ENCODE measurements at regions not wholly inside any gene's neighbourhood (a gene's known extent, or its start where the extent isn't known, plus 50 kb on each side); places are given as distances from the start of the nearest gene placed in this dataset.

DNA sequence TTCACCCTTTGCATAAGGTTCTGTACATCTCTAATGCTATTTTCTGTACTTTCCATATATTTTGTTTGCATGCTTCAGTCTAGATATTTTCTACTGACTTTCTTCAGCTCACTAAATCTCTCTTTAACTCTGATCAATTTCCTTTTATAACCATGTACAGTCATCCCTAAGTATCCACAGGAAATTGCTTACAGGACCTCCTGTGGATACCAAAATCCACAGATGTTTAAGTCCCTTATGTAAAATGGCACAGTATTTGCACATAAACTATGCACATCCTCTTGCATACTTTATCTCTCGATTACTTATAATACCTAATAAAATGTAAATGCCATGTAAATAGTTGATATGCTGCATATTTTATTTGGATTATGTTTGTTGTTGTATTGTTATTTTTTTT, 442.1 kb downstream of the TLE4 start:
- no peak for DNase-seq

DNA sequence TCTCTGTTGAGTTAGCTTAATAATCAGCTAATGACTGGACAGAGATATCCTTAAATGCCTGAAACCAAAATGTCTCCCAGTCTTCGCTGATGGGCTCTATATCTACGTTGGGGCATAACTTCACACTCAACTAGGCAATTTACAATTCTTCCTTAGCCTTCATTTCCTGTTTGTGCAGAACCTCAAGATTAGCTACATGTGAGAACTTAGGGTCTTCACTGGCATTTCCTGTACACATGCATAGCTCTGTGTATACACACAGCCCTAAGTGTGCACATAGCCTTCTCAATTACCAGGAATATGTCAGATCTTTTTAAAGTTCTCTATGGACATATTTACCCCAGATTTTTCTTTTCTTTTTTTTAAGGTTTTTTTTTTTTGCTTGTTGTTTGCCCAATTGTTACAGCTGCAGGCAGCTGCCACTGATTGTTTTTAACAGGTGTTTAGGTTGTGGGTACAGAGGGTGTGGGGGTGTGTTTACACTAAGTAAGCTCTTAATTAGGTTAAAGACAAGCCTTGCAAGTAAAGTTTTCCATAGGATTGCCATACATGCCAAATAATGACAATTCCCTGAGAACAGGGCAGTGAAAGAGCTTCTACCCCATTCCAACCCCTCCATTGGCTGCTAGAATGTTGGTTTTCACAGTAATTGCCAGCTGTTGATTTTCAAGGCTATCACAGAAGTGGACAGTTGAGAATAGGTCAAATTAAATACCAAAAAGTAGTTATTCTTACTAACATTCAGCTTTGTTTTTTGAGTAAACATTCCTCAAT, 441.0 kb downstream of the TLE4 start:
- DNase-seq, result no peak

DNA sequence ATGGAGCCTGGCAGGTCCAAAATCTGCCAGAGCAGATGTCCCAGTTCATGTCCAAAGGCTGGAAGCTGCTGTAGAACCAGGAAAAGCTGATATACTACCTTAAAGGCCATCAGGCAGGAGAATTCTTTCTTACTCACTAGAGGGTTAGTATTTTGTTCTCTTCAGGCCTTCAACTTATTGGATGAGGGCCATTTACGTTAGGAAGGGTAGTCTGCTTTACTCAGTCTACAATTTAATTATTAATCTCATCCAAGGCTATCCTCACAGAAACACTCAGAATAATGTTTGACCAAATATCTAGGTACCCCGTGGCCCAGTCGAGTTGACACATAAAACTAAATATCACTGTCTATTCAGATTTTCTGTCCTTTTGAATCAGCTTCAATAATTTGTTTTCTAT, 437.4 kb downstream of the TLE4 start:
- no peak for DNase-seq

DNA sequence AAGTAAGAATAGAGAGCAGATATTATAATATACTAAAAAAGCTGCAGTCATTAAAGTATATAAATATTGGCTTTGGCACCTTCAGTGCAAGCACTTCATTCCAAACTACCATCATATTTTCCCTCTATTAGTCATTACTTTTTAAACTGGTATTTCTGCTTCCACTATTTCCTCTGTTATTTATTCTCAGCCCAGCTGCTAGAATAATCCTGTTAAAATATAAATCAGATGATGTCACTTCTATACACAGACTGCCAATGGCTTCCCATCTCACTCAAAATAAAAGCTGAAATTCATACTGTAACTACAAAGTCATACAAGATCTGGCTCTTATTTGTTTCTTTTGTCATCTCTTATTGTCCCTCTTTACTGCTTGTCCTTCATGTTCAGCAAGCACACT, 432.9 kb downstream of the TLE4 start:
- no peak for DNase-seq

DNA sequence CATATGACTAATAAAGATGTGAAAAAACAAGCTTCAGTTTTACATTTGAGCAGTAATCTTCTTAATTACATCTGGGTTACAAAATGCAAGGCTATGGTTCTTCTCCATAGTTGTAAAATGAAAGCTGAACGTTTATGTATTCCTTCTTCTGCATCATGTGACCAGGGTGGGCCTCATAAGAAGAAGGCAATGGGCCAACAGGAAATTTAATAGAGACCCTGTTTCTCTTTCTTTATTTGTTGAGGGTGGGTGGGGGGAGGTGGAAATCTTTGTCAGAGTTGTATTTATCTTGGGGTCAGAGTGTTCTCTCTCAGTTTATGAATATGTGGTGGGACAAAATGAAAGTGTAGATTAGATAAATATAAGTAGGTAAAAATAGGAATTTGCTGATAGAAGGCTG, 418.8 kb downstream of the TLE4 start:
- DNase-seq, result no peak

DNA sequence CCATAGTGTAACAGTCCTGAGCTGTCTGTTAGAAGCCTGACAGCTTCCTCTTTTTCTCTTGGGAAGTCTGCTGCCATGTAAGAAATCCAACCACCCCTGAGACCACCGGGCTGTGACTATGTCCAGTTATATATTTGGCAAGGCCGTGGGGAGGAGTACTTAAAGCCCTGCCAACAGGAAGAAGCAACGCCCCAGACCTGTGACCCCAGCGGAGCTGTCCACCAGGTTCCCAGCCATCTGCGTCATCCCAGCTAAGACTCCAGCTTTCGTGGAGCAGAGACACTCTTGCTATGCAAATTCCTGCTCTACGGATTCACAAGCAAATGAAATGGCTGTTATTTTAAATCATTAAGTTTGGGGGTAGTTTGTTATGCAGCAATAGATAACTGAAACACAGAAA, 417.3 kb downstream of the TLE4 start:
- DNase-seq, result no peak

DNA sequence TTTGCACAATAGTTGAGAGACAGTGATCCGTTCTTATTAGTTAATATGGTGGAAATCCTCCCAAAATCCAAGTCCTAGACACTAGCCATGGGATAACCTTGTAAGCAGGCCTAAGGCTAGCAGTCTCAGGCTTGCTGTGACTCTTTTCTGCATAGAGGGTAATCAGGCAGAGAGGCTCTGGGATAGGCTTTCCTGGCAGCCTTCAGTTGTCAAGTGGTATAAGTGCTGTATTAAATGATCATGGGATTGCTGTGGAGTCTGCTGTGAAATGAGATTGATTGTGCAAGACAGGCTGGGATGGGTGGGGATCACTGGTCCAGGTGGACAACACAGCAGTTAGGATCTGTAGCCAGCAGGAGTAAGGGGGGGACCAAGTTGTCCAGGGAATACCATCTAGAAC, 416.4 kb downstream of the TLE4 start:
- no peak for DNase-seq

DNA sequence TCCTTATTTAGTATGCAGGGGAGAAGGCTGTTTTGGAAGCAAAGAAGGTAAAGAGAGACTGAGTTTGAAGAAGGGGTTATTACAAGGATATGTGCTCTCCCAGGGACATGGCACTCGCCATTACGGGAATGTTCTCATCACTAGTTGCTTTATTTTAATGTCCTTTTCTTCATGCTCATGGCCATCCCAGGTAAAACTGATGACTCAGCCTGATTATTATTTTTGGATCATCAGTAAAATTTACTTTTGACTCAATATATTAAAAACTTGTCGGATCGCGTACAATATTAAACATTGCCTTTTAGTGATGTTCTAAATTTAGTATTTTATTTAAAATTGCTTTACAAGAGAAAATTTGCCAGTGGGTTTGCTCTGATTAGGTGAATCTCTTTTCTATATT, 414.7 kb downstream of the TLE4 start:
- no peak for DNase-seq

DNA sequence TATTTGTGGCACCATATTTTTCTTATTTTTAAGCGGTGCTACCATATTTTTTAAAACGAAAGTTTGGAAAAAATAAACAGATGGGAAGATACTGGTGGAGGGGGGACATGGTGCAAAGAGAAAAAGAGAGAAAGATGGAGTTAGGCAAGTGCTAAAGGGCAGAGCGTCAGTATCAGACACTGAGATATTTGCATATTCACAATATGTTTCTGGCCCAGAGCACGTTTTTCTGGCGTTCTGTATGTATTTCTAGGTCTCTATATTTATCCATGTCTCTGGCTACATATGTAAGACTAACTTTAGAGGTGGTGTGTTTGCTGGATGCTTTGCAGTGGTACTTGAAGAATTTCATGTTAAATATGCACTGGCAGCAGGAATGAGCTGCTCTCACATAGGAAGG, 414.0 kb downstream of the TLE4 start:
- no peak for DNase-seq

DNA sequence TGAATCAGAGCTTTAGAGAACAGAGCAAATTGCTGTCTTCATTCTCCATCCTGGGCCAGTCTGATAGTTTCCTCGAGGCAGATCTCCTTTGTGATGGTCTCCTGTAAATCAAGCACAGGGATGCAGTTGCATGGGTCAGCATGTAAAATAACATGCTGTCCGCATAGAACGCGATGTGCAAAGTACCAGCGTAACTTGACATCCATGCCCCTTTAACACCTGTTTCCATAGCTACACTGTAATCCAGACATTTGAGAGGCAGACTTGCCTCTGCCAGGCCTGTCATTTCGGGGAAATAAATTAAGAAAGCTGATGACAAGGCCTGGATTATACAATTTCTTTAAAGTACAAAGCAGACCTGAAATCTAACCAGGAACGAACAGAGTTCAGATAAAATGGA, 413.5 kb downstream of the TLE4 start:
- no peak for DNase-seq

DNA sequence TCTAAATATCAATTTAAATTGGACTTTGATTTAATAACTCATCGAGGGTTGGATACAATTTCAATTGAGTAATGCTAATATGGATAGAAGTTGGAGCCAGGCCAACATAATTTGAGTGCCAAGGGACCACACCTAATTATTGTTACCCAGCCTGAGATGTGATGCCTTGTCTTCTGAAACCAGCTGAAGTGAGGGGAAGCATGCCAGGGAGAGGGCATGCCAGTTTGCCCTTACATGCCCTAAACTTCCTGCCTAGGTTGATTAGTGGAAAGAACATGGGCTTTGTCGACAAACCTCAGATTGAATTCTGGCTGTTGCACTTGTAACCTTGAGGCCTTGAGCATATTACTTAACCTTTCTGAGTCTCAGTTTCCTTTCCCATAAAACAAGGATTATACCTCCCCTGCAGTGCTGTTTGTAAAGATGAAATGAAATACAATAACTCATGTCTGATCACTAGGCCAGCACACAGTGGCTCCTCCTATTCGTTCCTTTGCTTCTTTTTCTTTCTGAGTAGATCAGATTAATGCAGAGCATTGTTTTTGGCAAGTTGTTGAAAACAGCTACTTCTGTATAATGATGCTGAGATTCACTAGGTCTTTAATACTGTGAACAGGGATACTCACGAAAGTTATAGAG, 412.8 kb downstream of the TLE4 start:
- no peak for DNase-seq

DNA sequence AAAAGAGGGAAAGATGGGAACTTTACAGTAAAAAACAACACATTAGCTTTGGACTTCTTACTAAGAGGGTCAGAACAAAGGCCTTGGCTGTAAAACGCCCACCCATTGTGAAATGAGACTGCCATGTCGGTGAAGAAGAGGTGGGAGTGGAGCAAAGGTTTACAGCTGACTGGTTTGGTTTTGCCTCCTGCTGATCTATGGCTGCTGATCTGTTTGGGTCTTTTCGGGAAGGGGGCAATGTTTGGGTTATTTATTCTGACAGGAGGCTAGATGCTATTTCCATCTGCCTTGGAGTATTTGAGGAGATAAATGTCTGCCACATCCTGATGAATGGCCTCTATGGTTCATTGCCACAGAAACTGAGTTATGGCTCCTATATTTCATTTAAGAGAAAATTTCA, 408.7 kb downstream of the TLE4 start:
- DNase-seq, result no peak

DNA sequence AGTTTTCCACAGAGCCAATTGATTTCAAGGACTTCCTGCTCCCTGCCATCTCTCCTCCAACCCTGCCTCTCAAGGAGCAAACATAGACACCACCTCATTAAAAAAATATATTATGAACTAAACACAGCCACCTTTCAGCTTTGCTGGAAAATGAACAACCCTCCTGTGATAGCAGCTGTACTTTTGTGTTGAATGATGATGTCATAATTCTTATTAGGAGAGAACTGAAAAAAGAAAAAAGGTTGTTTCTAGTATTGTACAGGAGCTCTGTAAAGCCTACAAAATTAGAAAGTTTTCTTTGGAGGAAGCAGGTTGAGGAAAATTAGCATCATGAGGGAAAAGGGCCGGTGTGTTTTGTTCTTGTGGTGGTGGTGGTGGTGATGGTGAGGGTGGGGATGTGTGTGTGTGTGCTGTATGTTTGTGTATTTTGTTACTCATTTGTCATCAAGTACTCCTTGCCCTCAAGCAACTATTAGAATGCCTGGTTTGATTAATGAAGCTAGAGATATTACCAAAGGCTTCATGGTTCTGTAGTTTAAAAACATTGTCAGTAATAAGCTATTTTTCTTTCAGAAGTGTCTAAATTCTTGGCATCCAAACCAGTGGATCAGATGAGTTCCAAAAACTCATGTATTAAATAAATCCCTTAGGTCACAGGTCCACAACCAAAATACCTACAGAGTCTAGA, 405.9 kb downstream of the TLE4 start:
- no peak for DNase-seq

DNA sequence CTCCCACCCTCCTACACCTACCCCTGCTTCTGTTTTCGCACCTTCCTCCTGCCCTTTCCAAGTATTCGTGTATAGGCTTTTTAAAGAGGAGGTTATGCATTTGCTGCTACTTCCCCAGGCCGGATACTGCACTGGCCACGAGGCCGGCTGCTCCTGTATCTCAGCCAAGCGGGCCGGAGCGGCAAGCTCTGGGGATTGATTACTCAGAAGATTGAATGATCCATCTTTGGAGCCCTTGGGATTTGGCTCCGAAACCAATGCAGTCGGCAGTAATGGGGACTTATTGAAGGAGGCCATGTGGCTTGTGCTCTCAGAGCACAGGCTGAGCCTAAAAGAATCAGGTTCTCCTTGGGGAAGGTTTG, 405.3 kb downstream of the TLE4 start:
- DNase-seq, result no peak

DNA sequence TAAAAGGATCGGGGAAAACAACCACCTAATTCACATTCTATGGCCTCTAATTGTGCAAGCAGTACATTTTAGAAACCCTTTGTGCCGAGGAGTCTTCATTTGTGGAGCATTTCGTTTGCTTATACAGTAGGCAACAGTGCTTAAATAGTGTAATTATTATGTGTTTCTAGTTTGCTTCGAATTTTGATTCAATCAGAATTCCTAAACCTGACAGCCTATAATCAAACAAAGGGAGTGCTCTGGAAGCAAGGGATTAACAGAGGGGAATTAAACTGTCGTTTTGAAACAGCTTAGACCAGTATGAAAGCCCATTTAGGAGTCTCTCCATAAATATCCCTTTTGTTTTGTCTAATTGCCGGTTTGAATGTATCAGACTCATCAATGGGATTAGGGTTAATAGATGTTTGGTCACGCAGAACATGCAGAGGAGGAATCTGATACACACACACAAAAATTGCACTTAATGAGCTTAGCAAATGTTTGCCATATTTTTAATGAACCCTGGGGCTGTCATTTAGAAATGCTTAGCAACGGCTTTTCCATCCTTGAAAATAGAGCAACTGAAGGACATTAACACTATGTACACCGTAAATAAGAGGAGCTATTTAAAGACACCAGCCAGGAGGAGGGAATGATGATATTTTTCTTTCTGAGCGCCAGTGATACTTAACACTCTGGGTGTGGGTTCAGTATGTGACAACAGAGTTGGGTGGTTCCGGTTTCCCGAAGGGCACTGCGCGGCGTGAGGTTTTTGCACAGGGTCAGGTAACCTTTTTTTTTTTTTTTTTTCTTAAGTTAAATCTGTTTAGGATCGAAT, 404.7 kb downstream of the TLE4 start:
- DNase-seq, result no peak

DNA sequence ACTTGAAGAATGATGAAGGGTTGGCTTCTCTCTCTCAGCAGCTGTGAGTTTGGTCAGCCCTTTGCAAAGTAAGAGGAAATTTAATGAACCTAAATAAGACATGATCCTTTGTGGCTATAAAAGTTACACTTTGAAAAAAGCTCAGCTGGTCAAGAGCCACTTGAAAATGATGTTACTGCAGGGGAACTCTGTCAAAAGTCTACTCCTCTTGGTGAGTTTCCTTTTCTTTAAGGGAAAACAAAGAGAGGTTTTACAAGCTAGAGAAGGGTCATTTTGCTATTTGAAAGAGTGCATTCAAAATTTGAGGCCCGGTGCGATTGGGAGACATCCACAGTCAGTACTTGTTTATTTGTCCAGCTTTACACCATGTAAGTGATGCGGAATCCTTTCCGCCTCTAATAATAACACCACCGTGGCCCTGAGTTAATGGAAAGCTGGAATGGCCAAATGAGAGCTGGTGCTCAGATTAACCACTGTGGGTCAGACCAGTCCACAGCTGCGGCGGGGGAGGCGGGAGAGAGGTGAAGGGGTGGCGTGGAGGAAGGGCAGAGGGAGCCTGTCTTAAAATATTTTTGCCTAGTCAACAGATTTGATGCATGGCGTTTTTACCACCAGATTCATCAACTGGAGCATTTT, 404.0 kb downstream of the TLE4 start:
- DNase-seq, result no peak

DNA sequence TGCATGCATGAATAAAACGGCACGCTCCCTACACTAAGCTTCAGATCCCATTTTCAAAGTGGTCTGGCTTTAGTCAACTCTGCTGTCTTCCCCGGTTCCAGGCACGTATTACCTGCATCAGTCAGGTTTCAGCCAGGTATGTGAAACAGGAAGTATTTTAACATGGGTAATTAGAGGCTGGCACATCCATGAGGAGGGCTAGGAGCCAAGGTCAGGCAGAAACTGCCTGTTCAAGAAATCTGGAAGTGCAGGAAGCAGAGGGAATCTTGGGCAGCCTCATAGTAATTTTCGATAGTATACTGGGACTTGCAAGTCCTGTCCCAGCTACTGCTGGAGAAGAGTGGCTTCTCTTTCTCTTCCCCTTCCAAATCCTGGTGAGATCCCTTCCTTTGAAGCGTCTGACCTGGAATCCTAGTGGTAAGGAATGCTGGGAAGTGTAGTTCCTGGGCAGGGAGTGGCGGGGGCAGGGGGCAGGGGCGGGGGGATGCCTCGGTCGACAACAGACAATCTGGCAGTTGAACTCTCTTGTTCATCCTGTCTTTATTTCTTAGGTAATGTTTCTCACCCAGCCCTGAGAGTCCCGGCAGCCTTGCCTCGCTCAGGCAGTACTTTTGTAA, 403.1 kb downstream of the TLE4 start:
- DNase-seq, result no peak

DNA sequence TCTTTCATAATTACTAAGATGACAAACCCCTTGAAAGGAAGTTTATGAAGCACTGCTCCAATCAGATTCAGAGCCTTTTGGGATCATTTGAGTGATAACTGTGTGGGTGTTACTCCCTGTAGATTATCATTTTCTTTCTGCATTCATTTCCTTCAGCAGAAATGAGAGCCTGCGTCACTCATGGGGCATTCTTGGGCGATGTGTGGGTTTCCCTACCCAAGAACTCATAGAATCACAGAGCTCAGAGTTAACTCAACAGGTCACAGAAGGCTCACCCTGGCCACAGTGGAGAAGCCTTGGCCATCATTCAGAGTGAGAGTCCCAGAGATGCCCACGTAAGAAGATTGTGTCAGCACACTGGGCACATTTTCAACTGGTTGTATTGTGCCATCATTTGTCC, 401.9 kb downstream of the TLE4 start:
- DNase-seq, result no peak

DNA sequence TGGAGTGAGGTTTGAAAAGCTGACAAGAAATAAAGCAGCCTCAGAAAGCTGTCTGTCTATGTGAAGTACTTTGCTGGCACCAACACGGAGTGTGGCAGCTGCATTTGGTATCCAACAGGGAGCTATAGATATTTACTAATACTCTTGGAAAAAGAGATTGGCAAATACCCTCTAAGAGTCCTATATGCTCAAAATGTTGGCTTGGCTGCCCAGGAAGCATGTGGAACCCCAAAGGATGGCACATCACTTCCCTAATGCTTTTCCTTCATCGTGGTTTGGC, 398.3 kb downstream of the TLE4 start:
- DNase-seq, result no peak

DNA sequence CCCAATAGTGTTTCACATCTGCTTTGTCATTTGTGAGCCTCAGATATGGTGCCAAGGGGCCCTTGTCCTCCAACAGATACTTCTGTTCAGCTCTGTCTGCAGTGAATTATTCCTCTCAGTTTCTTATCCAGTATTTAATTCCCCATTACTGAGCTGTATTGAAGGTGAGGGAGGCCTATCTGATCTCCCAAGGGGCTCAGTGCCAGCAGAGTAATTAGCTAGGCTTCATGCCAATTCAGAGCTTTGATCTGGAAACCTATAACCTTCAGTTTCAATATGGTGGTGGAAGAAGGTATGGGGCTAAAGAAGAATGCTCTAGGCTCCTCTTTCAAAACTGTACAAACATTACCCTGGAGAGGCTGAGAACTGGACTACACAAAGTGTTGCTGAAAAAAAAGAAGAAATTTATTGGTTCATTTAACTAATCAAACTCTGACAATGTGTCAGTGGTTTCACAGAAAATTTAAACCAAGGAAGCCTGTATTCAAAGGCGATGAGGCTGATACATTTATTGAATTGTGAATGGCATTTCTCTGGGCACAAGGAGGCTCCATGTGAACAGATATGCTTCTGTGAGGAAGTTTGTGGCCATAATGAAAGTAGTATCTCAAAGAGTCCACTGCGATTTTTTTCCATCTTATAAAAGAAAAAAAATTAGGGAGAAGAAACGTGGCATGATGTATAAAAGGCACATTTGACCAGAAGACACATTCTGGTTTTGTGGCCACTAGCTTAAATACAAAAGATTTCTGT, 397.8 kb downstream of the TLE4 start:
- DNase-seq, result no peak

DNA sequence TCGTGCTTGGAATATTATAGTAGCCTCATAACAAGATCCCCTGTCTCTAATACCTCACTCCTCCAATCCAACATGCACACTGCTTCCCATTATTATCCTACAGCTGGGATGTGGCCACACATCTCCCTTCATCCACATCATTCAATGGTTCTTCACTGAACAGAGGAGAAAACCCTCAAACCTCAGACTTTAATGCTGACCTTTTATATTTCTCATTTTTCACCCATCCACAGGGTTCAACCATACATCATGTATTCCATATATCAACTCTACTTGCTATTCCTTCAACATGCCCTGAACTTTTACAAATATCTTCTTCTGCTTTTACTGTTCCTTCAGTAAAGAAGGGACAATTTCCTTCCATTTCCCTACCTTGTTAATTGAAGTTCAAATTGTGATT, 396.8 kb downstream of the TLE4 start:
- DNase-seq, result no peak

DNA sequence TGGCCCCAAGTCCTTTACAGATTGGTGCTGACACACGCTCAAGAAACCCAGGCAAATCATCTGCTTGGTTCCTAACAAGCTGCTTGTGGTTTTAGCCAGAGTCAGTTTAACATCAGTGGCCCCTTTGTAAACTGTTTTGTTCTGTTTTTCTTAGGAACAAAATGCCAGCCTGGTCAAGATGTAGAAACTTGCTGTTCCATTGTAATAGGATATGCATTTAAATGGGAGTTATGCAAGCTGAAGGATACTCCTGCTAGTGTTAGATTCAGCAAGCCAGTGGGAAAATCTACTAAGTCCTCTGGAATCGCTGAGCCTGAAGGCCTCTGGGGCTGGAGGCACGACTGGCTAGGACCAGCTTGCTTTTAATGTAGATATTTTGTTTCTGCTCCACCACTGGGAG, 391.1 kb downstream of the TLE4 start:
- DNase-seq, result no peak

Data from SIG-M5 (cell line).